Stimulated activated CD8-positive, alpha-beta memory T cell treated with anti-CD3 and anti-CD28 coated beads, Interleukin-2, amount 100 ng/mL, for 1 hour (primary cell): ENCODE measurements at regions not wholly inside any gene's neighbourhood (a gene's known extent, or its start where the extent isn't known, plus 50 kb on each side); places are given as distances from the start of the nearest gene placed in this dataset.
"Not testable (repeated sequence)": the region's sequence is repeated elsewhere in the genome, so short reads cannot be mapped to it uniquely, and the experiment has no call there.

ENCODE experiments used
- DNase-seq, 2 donors: peaks; one replicate each; pipeline ENCODE4 v3.0.0-alpha.2; 2020; ENCODE audit warnings: low read depth in 2 of 2

DNA sequence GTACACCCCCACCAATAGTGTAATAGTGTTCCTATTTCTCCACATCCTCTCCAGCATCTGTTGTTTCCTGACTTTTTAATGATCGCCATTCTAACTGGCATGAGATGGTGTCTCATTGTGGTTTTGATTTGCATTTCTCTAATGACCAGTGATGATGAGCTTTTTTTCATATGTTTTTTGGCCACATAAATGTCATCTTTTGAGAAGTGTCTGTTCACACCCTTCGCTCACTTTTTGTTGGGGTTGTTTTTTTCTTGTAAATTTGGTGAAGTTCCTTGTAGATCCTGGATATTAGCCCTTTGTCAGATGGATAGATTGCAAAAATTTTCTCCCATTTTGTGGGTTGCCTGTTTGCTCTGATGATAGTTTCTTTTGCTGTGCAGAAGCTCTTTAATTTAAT lies 567.7 kb downstream of the MATN1 start:
- DNase-seq: not testable (repeated sequence)

DNA sequence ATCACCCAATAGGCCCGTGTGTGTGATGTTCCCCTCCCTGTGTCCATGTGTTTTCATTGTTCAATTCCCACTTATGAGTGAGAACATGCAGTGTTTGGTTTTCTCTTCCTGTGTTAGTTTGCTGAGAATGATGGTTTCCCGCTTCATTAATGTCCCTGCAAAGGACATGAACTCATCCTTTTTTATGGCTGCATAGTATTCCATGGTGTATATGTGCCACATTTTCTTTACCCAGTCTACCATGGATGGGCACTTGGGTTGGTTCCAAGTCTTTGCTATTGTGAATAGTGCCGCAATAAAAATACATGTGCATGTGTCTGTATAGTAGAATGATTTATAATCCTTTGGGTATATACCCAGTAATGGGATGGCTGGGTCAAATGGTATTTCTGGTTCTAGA lies 568.1 kb downstream of the MATN1 start:
- DNase-seq: not testable (repeated sequence)

DNA sequence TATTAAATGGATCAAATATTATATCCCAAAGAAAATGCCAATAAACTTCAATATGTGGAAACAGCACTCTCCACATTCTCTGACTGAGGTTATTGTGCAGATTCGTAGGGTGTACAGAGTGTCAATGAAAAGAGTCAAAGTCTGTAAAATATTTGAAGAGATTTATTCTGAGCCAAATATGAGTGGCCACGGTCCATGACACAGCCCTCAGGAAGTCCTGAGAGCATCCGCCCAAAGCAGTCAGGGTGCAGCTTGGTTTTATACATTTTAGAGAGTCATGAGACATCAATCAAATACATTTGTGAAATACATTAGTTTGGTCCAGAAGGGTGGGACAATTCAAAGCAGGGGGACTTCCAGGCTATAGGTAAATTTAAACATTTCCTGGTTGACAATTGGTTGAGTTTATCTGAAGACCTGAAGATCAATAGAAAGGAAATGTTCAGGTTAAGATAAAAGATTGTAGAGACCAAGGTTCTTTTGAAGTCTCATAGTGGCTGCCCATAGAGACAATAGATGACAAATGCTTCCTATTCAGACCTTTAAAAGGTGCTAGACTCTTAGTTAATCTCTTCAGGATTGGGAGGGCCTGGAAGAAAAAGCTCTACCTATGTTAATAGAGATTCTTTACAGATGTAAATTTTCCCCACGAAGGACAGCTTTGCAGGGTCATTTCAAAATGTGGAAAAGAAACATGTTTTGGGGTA lies 569.5 kb downstream of the MATN1 start:
- no peak for DNase-seq

DNA sequence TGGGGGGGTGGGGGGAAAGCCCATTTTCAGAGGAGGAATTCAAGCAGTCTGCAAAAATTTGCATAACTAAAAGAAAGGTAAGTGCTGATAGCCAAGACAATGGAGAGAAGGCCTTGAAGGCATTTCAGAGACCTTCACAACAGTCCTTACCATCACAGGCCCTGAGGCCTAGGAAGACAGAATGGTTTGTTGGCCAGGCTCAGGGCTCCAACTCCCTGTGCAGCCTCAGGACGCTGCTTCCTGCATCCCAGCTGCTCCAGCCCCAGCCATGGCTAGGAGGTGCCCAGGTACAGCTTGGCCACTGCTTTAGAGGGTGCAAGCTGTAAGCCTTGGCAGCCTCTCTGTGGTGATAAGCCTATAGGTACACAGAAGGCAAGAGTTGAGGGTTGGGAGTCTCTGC lies 571.6 kb downstream of the MATN1 start:
- DNase-seq: no peak

DNA sequence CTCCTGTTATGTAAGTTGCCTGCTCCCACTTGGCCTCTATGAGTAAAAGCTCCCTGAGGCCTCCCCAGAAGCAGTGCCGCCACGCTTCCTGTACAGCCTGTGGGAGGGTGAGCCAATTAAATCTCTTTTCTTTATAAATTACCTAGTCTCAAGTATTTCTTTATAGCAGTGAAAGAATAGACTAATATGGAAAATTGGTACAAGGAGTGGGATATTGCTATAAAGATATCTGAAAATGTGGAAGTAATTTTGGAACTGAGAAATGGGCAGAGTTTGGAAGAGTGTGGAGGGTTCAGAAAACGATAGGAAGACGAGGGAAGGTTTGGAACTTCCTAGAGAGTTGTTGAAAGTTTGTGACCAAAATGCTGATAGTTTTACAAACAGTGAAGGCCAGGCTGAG lies 572.3 kb downstream of the MATN1 start:
- DNase-seq: no peak

DNA sequence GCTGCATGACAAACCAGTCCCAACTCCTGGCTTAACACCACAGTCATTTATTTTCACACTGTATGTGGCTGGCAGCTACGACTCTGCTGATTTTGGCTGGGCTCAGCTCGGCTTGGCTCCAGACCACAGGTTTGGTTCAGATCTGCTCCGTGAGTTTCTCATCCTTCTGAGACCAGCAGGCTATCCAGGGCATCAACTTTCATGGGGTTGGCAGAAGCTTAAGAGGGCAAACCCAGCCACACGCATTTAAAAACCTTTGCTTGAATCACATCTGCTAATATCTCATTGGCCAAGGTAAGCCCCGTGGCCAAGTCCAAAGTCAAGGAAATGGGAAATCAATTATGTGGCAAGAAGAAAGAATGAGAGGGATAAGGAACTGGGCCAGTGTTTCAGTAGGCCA lies 574.2 kb downstream of the MATN1 start:
- no peak for DNase-seq

DNA sequence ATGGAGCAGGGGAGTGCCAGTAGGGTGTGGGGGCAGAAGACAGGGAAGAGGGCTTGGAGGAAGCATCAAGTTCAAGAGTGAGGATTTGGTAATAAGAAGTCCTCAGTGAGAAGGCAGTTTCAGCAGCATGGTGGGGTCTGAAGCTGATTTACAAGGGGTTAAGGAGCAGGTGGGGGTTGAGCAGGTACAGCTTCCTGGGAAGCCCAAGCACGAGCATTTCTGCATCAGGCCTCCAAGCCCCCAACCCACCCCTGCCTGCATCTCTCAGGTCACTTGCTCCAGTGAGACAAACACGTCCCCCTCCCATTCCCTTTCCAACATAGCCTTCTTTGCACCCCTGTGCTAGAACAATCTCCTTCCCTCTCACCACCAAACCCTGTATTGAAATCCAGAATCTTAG lies 574.7 kb downstream of the MATN1 start:
- no peak for DNase-seq

DNA sequence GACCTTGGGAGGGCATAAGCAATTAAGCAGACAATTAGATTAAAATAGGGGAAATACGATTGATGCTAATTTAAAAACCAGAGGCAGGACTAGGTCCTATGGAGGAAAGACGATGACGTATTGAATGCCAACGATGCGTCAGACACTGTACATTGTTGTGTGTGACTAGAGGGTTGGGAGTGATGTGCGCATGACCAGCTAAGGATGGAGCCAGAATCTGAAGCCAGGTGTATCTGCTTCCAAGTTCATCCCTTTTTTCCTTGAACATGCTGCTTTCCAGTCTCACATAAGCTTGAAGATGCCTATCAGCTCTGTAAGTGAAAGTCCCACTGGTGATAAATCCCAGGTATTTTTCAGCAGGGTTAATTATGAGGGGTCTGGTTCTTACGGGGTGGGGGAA lies 576.2 kb downstream of the MATN1 start:
- DNase-seq: no peak

DNA sequence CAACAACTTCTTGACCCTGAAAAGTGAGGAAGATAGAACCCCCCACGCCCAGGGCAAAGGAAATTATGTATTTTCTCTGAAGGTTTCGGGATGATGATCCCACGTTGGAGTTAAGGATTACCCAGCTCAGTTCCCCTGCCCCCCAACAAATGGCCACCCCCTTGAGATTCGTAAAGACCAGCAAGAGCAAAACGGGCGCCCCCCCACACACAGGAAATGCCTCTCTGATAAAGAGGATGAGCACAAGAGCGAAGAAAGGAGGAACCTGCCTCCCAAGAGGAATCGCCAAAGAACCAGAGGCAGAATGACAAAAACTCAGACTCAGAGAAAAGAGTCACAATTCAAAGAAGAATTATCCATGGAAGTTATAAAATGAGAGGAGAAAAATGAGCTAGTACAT lies 576.9 kb downstream of the MATN1 start:
- DNase-seq: no peak

DNA sequence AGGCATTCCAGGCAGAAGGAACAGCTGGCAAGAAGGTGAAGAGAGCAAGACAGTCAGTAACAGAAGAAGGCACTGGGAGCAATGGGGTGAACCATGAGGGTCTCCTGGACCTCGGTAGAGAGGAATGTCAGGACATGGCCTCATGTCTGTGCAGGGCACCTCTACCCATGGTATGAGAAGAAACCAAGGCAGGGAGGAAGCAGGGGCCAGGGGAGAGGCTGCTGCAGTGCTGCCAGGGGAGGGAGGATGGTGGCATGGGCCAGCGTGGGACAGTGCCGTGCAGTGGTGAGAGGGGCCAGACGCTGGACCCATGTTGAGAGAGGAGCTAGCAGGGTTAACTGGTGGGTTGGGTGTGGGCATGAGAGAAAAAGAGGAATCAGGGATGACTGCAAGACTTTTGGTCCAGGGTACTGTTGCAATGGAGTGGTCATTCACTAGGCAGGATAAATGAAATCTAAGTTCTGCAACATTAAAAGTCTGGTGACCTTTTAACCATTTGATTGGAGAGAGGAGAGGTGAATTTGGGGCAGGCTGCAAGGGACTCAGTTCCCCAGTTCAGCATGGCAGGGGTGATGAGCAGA lies 577.6 kb downstream of the MATN1 start:
- DNase-seq: no peak

DNA sequence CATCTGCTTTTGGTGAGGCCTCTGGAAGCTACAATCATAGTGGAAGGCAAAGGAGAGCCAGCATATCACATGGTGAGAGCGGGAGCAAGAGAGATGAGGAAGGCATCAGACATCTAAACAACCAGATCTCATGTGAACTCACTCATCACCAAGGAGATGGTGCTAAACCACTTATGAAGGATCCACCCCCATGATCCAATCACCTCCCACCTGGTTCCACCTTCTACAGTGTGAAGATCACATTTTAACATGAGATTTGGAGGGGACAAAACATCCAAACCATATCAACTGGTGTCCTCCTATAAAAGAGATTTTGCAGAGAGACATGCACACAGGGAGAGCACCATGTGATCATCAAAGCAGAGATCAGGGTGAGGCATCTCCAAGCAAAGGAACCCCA lies 578.6 kb downstream of the MATN1 start:
- DNase-seq: no peak

DNA sequence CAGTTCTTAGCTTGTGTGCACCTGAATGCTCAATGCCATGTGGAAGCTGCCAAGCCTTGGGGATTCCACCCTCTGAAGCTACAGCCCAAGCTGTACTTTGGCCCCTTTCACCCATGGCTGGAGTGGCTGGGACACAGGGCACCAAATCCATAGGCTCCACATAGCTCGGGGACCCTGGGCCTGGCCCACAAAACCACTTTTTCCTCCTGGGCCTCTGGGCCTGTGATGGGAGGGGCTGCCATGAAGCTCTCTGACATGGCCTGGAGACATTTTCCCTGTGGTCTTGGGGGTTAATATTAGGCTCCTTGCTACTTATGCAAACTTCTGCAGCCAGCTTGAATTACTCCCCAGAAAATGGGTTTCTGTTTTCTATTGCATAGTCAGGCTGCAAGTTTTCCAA lies 579.9 kb downstream of the MATN1 start:
- no peak for DNase-seq

DNA sequence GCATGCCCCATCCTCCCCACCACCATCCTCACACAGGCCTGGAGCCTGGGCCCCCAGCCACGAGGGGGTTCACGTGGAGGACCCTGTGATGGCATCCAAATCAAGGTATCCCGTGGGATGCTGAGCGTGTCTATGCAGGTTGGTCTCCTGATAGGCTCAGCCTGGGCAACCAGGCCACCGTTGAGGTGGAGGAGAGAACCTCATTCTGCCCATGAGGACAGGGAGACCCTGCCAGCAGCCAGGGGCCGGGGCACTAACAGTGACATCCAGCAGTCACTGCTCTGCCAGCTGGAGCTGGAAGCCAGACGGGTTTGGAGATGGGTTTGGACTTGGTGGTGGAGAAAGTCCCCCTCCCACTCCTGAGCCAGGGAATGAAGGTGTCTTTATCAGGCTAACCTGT lies 582.8 kb downstream of the MATN1 start:
- no peak for DNase-seq

DNA sequence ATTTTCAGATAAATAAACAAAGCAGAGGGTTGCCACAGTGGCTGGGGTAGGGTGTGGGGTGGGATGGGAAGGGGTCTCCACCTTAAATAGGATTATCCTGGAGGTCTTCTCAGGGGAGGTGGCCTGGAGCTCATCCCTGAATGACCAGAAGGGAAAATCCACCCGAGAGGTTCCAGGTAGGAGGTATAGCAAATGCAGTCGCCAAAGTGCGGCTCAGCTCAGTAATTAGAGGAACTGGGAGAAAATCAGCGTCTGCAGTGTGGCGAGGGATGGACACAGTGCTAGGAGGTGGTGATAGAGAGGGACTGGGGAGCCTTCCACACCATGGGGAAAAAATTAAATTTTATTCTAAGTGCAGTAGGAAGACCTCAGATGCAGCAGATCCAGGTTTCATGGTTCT lies 584.5 kb downstream of the MATN1 start:
- DNase-seq: no peak

DNA sequence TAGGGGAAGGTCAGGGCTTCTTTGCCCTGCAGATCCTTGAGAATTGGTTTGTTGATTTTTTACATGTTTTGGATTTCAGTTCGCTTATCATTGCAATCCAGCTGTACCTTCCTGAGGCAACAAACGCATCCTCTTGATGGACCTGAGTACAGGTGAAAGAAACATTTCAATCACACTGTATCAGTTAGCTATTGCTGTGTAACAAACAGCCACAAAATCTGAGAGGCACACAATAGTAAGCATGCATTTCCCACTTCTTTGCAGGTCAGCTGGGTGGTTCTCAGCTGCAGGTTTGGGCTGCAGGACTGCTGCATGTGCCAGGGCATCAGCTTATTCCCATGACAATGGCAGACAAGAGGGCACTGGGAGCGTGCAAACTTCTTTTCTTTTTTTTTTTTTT lies 586.4 kb downstream of the MATN1 start:
- DNase-seq: no peak

DNA sequence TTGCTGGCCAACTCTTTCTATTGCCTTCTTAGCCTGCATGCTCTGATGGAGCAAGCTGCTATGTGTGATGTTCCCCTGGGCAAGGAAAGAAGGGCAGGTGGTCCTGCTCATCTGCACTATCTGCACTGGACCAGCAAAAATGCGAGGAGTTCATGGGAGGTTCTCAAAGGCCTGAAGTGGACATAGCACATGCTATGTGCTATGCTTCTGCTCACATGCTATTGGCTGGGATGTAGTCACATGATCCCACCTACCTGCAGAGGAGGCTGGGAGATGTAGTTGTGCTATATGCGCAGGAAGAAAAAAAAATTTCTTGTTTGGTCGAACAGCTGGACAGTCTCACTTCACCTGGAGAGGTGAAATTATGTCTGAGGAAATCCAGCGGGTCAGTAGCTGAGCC lies 587.7 kb downstream of the MATN1 start:
- DNase-seq: no peak

DNA sequence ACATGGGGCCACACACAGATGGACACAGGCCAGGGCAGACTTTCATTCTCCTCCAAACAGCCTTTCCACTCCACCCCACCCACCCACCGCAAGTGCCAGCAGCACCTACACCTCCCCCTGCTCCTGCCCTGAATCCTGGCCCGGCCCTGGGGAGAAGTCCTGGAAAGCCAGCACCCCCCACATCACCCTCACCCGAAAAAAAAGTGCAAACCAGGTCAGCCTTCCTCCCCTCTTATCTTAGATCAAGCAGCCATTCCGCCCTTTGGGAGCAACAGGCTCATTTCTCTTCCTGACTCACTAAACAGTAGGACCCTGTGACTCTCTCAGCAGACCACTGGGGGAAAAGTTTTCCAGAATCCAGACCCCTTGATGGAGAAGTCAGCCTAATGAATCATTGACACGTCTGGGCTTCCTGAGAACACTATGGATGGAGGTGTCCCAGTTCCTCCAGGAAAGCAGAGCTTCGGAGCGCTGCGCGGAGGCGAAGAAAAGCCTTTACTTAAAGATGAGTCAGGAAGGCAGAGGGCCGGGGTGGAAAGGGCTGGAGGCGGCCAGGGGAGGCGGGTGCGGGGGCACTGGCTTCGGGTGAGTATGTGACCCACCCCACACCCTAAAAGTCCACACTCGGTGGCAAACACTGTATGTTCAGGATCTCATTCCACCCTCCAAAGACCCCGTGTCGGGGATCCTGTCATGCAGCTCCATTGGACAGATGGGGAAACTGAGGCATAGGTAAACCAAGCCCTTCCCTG lies 588.7 kb downstream of the MATN1 start:
- DNase-seq: no peak

DNA sequence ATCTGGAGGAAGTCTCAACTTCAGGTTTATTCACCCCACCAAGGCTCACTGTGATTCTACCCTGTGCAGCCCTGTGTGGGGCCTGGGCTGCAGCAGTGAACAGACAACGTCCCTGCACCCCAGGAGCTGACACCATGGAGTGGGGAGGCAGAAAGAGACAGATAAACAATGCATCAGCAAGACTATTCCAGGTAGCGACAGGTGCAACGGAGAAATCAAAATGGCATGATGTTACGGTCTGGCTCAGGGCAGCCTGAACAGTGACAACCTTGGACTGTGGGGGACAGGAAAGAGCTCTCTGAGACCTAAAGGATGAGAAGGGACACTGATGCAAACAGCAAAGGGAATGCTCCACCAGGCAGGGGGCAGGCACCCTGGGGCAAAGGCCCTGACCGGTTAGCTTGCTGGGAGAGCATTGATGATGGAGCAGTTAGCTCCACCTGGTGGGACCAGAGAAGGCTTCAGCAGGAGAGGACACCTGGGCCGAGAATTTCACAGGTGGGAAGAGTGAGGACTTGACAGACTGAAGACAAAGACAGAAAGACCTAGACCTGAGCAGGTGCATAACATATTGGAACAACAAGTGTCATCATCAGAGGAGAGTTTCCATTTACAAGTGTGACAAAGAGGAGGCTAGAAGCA lies 589.9 kb downstream of the MATN1 start:
- no peak for DNase-seq

DNA sequence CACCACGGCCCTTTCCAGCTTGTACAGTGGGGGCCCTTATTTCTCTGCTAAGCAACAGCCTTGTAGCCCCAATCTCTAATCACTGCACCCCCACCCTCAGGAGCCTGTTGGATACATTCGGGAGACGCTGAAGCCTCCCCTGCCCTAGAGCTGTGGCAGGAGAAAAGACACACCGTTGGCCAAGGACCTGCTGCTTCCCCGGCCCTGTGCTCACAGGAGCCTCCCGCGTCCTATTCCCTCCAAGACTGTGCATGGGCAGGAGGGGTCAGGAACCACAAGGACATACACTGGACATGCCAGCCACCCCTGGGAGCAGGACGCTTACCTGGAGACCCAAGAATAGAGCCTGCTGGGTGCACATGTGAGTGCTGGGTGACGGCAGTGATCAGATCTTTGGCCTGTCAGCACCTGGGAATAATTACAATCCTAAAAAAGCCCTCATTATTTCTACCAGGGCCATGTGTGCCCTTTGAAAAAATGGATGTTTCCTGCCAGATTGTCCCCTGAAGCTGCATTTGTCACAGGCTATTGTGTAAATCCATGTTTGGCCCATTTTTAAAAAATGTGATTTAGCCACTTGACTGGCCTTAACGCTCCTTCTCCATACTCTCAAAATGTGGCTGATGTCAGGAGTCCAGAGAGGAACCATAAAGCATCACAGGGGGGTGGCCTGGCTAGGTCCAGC lies 590.6 kb downstream of the MATN1 start:
- no peak for DNase-seq

DNA sequence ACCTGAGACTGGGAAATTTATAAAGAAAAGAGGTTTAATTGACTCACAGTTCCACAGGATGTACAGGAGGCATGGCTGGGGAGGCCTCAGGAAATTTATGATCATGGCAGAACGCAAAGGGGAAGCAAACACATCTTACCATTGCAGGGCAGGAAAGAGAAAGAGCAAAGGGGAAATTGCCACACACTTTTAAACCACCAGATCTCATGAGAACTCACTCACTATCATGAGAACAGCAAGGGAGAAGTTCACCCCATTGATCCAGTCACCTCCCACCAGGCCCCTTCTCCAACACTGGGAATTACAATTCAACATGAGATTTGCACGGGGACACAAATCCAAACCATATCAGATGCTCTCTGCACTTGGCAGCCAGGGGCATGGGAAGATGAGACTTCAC lies 592.8 kb downstream of the MATN1 start:
- DNase-seq: not testable (repeated sequence)

DNA sequence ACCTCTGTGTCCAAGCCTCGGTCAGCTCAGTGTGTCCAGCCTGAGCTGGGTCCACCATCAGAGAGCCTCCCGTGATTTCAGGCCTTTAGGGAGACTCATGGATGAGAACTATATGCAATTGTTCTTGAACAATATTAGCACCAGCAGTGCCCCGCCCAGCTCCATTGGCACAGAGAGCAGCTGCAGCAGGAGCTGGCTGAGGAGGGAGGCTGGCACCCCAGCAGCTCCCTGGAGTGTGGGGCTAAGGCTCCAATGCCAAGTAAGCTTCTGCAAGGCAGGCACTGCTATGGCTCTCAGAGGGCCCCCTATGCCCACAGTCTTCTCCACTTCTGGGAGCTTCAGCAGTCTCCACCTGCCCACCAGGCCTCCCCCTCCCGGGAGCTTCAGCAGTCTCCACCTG lies 593.3 kb downstream of the MATN1 start:
- no peak for DNase-seq

DNA sequence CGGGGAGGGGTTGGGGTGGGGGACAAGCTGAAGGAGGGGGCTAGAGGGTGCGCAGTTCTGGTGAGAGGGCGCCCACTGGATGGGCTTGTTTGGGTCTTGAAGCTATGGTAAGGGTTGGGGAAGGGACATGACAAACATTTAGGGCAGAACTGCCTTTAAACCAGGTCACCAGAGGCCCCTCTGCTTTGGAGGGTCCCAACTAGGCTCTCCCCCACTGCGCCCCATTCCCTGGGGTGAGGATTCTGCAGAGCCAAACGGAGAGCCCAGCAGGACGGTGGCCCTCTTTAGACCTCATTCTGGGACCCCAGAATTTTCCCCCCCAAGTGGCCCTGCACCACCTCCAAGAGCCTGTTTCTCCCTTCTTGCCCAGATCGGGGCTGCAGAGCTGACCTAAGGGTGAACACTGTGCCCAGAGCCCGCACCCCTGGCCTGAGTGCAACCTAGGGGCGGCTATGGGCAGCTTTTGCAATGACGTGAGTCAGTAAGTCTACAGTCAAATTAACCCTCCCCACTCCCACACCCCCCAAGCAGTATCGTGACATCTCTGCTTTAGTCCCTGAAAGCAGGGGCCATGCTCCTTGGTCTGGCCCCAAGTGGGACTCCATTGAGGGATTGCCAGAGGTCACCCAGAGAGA lies 593.8 kb downstream of the MATN1 start:
- no peak for DNase-seq
